ENCODE measurements at regions not wholly inside any gene's neighbourhood (a gene's known extent, or its start where the extent isn't known, plus 50 kb on each side); places are given as distances from the start of the nearest gene placed in this dataset.

GRCh38 chr3:59426821-59427565 is 377.2 kb upstream of the CFAP20DC start:
- TF ChIP-seq GATA3 (IDR thresholded peaks at IDR 0.05; ENCODE audit: low read depth, low read length) (no peak), GATA2 (IDR thresholded peaks at IDR 0.05; ENCODE audit: low read depth, low read length) (no peak)

Data from SH-SY5Y (cell line).